Large intestine (tissue), 3 donors: ENCODE measurements at regions not wholly inside any gene's neighbourhood (a gene's known extent, or its start where the extent isn't known, plus 50 kb on each side); places are given as distances from the start of the nearest gene placed in this dataset.

ENCODE experiments used
- DNase-seq, 2 donors: peaks; one replicate each; pipeline versions ENCODE4 v3.0.0 to v3.0.0-alpha.2; 2013
- H3K27ac ChIP-seq: one replicate; pipeline ENCODE4 v1.5.1; 2013; ENCODE audit warnings: low read length
- H3K27me3 ChIP-seq: 2 replicates; pipeline ENCODE4 v1.6.1; 2013; ENCODE audit warnings: low read length; ENCODE audit not compliant: control insufficient read depth, insufficient read depth
- H3K36me3 ChIP-seq: 2 replicates; pipeline ENCODE4 v1.6.1; 2013; ENCODE audit warnings: low read length; ENCODE audit not compliant: control insufficient read depth, insufficient read depth
- H3K4me1 ChIP-seq: one replicate; pipeline ENCODE4 v1.6.1; 2013; ENCODE audit warnings: low read length; ENCODE audit not compliant: control insufficient read depth, insufficient read depth
- H3K4me3 ChIP-seq: one replicate; pipeline ENCODE4 v1.5.1; 2013; ENCODE audit warnings: low read length
- H3K9me3 ChIP-seq: one replicate; pipeline ENCODE4 v1.6.1; 2013; ENCODE audit warnings: mild to moderate bottlenecking, low read depth, low read length, moderate library complexity; ENCODE audit not compliant: control insufficient read depth
- WGBS: methylation state at CpG from one replicate; pipeline ENCODE4 v1.1.5; 2013; ENCODE audit warnings: low lambda C conversion rate; ENCODE audit not compliant: insufficient coverage; 5-methylcytosine and 5-hydroxymethylcytosine counted together

DNA sequence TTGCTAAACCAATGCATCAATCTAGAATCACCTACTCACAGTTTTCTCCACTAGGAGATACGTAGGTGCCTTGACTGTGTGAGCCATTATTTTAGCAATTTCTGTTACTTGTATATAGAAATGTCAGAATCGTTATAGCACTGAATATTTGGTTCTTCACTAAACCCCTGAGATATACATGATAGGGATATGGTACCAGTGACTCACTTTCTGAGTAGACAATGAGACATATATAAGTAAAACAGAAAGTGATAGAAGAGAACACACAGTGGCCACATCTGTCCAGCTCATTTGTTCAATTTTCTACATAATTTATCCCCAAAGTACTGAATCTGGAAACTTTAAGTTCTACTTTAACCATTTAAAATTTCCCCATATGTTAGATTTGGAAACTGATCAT lies 1505.5 kb upstream of the TMEM132C start:
- no CpG with 5 or more reads among the region's 2 CpGs for WGBS
- DNase-seq, result no peak
- H3K4me3 ChIP-seq, result no peak overlapping the region
- H3K4me1 ChIP-seq, result no peaks in the 10 kb centered on the region
- no peaks in the 10 kb centered on the region for H3K9me3 ChIP-seq
- no peaks in the 10 kb centered on the region for H3K27me3 ChIP-seq
- no peaks in the 10 kb centered on the region for H3K36me3 ChIP-seq
- H3K27ac ChIP-seq, result no peak overlapping the region

DNA sequence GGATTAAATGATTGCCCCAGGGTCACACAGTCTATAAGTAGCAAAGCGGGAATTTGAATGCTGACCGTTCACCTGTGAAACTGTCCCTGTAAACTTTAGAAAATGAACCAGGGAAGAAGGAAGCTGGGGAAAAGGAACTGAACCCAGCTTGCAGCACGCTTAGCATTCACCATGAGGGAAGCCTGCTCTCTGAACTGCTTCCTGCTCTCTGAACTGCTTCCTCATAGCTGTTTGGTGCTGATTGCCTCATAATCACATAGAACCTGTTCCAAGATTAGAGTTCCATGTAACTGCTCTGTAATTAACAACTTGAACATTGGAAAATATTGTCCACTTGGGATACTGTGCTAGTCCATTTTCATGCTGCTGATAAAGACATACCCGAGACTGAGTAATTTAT lies 1504.8 kb upstream of the TMEM132C start:
- H3K4me1 ChIP-seq, result no peaks in the 10 kb centered on the region
- no CpG with 5 or more reads among the region's 4 CpGs for WGBS
- no peaks in the 10 kb centered on the region for H3K36me3 ChIP-seq
- no peak overlapping the region for H3K4me3 ChIP-seq
- no peak overlapping the region for H3K27ac ChIP-seq
- no peak for DNase-seq
- peaks cover 1% of the 10 kb centered on the region for H3K9me3 ChIP-seq
- H3K27me3 ChIP-seq, result no peaks in the 10 kb centered on the region

DNA sequence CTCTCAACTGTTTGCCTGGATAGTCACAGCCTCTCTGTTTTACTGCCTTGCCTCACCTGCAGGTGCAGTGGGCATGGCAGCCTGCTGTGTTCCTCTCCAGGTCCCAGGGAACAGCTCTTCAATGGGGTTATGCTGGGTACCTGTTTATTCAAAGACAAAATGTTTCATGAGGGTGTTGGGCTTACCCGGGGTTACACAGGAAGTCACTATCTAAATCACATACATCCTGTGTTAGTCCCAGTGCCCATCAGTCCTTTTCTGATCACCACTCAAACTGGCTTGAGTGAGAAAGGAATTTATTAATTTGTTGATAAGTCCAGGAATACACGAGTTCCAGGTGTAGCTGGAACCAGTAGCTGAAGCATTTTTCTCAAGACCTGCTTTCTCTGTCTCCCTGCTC lies 1503.6 kb upstream of the TMEM132C start:
- Histone ChIP-seq H3K4me1 (no peaks in the 10 kb centered on the region), H3K4me3 (no peak overlapping the region), H3K36me3 (no peaks in the 10 kb centered on the region), H3K27me3 (no peaks in the 10 kb centered on the region), H3K27ac (no peak overlapping the region), H3K9me3 (peaks cover 9% of the 10 kb centered on the region)
- WGBS, result no CpG with 5 or more reads among the region's 2 CpGs
- no peak for DNase-seq

DNA sequence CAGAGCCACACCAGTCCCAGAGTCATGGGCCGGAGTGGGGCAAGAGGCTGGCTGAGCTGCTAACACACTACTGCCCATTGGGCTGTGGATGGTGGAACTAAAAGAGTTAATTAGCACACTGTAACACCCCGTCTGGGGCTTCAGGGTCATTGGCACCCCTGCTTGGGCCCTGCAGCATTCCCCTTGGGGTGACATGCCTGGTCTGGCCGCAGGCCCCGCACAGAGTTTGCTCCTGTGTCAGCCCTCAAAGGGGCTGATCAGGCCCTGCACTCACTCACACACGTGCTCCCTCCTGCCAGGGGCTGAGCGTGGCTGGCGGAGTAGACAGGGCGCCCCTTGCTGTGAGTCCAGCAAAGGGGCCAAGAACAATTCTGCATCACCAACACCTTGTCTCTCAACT lies 1499.6 kb upstream of the TMEM132C start:
- no CpG with 5 or more reads among the region's 8 CpGs for WGBS
- H3K27me3 ChIP-seq, result no peaks in the 10 kb centered on the region

DNA sequence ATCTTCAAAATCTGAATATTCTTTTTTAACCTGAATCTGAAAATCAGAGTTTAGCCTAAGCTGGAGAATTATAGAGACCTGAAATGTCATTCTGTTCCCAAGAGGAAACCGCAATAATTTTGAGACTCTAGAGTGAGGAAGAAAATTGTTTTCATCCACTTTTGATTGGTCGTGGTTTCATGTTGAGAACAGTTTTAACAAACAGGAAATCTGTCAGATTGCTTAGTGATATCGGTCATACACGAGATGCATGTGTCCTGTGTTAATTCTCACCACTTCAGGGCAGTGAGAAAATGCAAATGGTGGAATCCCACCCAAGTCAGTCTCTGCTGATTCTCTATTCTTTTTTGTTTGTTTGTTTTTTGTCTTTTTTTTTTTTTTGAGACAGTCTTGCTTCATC lies 1498.5 kb upstream of the TMEM132C start:
- H3K4me3 ChIP-seq, result no peak overlapping the region
- no CpG with 5 or more reads among the region's 4 CpGs for WGBS
- no peak for DNase-seq

More for the DNA sequence above, 1499.6 kb upstream of the TMEM132C start:
- H3K27ac ChIP-seq, result no peak overlapping the region
- DNase-seq, result no peak
- no peak overlapping the region for H3K4me3 ChIP-seq
- H3K4me1 ChIP-seq, result no peaks in the 10 kb centered on the region
- H3K9me3 ChIP-seq, result peaks cover 9% of the 10 kb centered on the region
- no peaks in the 10 kb centered on the region for H3K36me3 ChIP-seq

DNA sequence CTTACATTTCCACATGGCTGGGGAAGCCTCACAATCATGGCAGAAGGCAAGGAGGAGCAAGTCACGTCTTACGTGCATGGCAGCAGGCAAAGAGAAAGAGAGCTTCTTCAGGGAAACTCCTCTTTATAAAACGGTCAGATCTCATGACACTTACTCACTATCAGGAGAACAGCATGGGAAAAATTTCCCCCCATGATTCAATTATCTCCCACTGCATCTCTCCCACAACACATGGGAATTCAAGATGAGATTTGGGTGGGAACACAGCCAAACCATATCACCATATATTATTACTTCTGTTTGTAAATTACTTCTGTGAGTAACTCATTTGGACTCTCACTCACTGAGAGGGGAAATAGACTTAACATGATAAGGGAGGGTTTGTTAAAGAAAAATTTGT lies 1496.8 kb upstream of the TMEM132C start:
- H3K27me3 ChIP-seq, result no peaks in the 10 kb centered on the region
- H3K36me3 ChIP-seq, result no peaks in the 10 kb centered on the region
- no peaks in the 10 kb centered on the region for H3K4me1 ChIP-seq
- peaks cover 9% of the 10 kb centered on the region for H3K9me3 ChIP-seq
- no peak for DNase-seq
- H3K27ac ChIP-seq, result no peak overlapping the region
- WGBS, result no CpG with 5 or more reads among the region's 3 CpGs
- no peak overlapping the region for H3K4me3 ChIP-seq

More for the DNA sequence above, 1498.5 kb upstream of the TMEM132C start:
- Histone ChIP-seq H3K4me1 (no peaks in the 10 kb centered on the region), H3K36me3 (no peaks in the 10 kb centered on the region), H3K9me3 (peaks cover 9% of the 10 kb centered on the region), H3K27me3 (no peaks in the 10 kb centered on the region), H3K27ac (no peak overlapping the region)

DNA sequence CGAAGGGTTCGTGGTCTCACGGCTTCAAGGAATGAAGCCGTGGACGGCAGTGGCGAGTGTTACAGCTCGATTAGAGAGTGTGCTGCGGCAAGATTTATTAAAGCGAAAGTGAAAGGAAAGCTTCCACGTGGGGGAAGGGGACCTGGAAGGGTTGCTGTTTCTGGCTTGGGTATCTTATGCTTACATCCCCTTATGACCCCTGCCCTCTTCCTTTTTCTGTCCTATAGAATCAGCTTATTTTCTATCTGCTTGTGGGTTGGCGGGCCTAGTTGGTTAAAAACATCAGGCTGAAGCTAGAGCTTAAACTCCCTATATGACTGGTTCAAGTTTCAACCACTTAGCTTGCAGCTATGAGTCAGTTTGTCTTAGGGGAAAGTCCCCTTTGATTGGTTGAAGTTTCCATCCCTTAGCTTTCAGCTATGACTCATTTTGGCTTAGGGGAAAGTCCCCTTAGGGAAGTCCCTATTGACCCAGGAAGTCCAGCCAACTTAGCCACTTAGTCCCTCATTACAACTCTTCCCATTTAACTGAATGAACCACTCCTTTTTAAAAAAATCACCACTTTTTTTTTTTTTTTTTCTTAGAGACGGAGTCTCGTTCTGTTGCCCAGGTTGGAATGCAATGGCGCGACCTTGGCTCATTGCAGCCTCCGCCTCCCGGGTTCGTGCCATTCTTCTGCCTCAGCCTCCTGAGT lies 1494.7 kb upstream of the TMEM132C start:
- Histone ChIP-seq H3K27me3 (no peaks in the 10 kb centered on the region), H3K27ac (no peak overlapping the region), H3K4me1 (no peaks in the 10 kb centered on the region), H3K4me3 (no peak overlapping the region), H3K36me3 (no peaks in the 10 kb centered on the region), H3K9me3 (peaks cover 6% of the 10 kb centered on the region)
- no peak for DNase-seq
- no CpG with 5 or more reads among the region's 18 CpGs for WGBS

DNA sequence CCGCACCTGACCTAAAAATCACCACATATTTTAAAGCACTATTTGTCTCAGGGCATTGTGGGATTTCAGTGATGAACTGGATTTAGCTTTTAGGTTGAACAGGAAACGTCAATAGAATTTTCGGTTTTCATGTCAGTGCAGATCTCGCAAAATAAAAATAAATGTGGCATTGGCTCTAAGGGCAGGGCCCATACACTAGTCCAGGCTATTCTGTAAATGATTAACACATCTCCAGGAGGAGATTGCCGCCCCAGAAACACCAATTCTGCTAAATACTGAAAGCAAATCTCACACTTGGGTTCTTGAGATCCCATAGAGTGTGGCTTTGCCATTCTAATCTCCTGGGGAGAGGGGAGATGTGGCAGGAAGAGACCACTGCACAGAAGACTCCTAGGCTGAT lies 1494.0 kb upstream of the TMEM132C start:
- no CpG with 5 or more reads among the region's 5 CpGs for WGBS
- no peaks in the 10 kb centered on the region for H3K4me1 ChIP-seq

DNA sequence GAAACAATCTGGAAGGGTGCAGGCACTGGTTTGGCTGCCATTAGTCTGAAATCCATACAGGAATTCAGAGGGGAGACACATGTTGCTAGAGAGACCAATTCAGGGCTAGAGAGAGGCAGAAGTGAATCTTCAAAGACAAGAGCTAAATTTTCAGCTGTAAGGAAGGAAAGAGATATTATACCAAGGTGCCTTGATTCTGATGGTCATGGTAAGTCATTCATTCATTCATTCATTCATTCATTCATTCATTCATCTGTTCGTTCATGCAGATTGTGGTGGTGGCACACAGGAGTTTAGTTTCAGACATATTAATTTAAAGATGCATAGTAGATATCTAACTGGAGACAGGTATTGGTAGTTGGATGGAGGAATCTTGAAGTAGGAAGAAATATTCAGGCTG lies 1493.5 kb upstream of the TMEM132C start:
- no peak for DNase-seq
- Histone ChIP-seq H3K4me1 (no peaks in the 10 kb centered on the region), H3K36me3 (no peaks in the 10 kb centered on the region), H3K4me3 (no peak overlapping the region), H3K27ac (no peak overlapping the region), H3K9me3 (no peaks in the 10 kb centered on the region), H3K27me3 (no peaks in the 10 kb centered on the region)
- WGBS, result no CpG with 5 or more reads among the region's 1 CpG

More for the DNA sequence above, 1494.0 kb upstream of the TMEM132C start:
- H3K36me3 ChIP-seq, result no peaks in the 10 kb centered on the region
- H3K9me3 ChIP-seq, result no peaks in the 10 kb centered on the region
- no peak overlapping the region for H3K4me3 ChIP-seq
- no peak overlapping the region for H3K27ac ChIP-seq
- no peaks in the 10 kb centered on the region for H3K27me3 ChIP-seq
- no peak for DNase-seq

DNA sequence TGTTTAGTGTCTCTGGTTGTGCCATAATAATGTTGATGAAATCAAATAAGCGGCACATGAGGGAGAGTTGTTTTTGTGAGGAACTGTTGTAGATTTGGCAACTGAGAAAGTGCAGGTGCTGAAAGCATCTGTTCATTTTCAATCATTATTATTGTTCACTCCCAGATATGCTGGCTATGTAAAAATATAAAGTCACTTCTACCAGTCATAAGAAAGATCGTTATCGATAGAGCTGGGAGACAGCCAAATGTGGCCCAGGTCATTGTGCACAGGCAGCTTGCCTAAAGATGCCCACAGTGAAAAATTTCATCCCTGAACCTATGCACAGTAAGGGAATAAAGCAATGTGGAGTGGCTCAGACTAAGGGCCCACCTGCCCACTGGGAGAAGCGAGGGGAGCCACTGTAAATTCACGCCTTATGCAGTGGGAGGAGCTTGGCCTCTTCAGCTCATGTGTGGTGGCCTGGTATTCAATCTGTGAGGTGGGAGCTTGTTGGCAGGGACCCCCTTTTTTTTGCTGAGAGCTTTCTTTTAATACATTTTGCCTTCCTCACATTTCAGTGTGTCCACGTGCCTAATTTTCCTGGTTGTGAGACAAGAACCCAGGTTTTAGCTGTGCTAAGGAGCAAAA lies 1490.8 kb upstream of the TMEM132C start:
- Histone ChIP-seq H3K27ac (no peak overlapping the region), H3K27me3 (no peaks in the 10 kb centered on the region), H3K9me3 (no peaks in the 10 kb centered on the region), H3K4me1 (no peaks in the 10 kb centered on the region), H3K4me3 (no peak overlapping the region), H3K36me3 (no peaks in the 10 kb centered on the region)
- no peak for DNase-seq
- WGBS, result no CpG with 5 or more reads among the region's 6 CpGs

DNA sequence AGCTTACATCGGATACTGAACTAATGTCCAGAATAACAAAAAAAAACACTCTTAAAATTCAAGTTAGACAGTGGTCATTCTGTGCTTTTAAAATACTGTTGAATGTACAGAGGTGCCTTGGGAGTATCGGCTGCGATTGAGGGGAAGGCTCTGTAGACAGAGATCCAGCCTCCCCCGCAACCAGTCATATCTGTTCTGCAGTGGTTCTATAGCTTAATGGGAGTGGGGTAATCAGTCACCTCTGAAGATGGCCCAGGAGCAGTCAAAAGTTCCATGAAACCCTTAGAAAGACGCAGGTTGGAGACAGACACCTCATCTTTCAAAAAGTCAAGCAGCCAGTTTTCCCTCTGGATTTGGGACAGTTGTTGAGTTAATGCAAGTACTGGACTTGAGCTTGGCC lies 1486.6 kb upstream of the TMEM132C start:
- no peaks in the 10 kb centered on the region for H3K9me3 ChIP-seq
- H3K36me3 ChIP-seq, result no peaks in the 10 kb centered on the region

More for the DNA sequence above, 1486.6 kb upstream of the TMEM132C start:
- Histone ChIP-seq H3K27ac (no peak overlapping the region), H3K4me1 (no peaks in the 10 kb centered on the region), H3K4me3 (no peak overlapping the region), H3K27me3 (no peaks in the 10 kb centered on the region)
- DNase-seq, result no peak
- WGBS, result 83% methylated on average over 1 of the region's 5 CpGs
